CD4-positive, alpha-beta memory T cell (primary cell): ENCODE measurements at regions not wholly inside any gene's neighbourhood (a gene's known extent, or its start where the extent isn't known, plus 50 kb on each side); places are given as distances from the start of the nearest gene placed in this dataset.

Experiments
- CTCF ChIA-PET: fragments of 350-600 bp; sonication (Branson Sonifier 250); formaldehyde crosslinking; loops from one replicate; lab custom pipeline; 2021; ENCODE audit warnings: inconsistent platforms; ENCODE audit not compliant: partially characterized antibody; lab: Charles Lee
- POLR2A ChIA-PET: fragments of 350-600 bp; sonication (Branson Sonifier 250); formaldehyde crosslinking; loops from one replicate; lab custom pipeline; 2021; ENCODE audit not compliant: partially characterized antibody; lab: Charles Lee
- DNase-seq, 5 donors: peaks; one replicate each; pipeline versions ENCODE4 v3.0.0 to v3.0.0-alpha.2; 2020 to 2022; ENCODE audit warnings: mixed read lengths in 1 of 5
- H3K27ac ChIP-seq: one replicate; pipeline ENCODE4 v1.7.0; 2013; ENCODE audit warnings: low read depth, low read length
- H3K27me3 ChIP-seq: 2 replicates; pipeline ENCODE4 v1.7.0; 2013; ENCODE audit warnings: mild to moderate bottlenecking, low read length, moderate library complexity; ENCODE audit not compliant: insufficient read depth
- H3K36me3 ChIP-seq: 2 replicates; pipeline ENCODE4 v1.7.0; 2013; ENCODE audit warnings: mild to moderate bottlenecking, low read length, moderate library complexity; ENCODE audit not compliant: insufficient read depth
- H3K4me1 ChIP-seq: 2 replicates; pipeline ENCODE4 v1.7.0; 2013; ENCODE audit warnings: mild to moderate bottlenecking, low read length, moderate library complexity; ENCODE audit not compliant: insufficient read depth
- H3K4me3 ChIP-seq, 2 donors: one replicate each; pipeline ENCODE4 v1.7.0; 2013; ENCODE audit warnings: low read length in 2 of 2, mild to moderate bottlenecking in 1 of 2
- H3K9me3 ChIP-seq, 2 donors: one replicate each; pipeline ENCODE4 v1.7.0; 2013; ENCODE audit warnings: low read length in 2 of 2, control low read depth in 1 of 2; ENCODE audit not compliant: control insufficient read depth in 1 of 2
- H3K27ac Mint-ChIP-seq, 7 donors: one replicate each; pipeline ENCODE4 v1.8.0; 2020 to 2021; ENCODE audit warnings: mixed read lengths in 7 of 7, mild to moderate bottlenecking in 6 of 7, inconsistent platforms in 3 of 7, moderate library complexity in 3 of 7
- H3K27me3 Mint-ChIP-seq, 2 donors: one replicate each; pipeline ENCODE4 v1.8.0; 2020 to 2021; ENCODE audit warnings: mixed read lengths in 2 of 2
- H3K36me3 Mint-ChIP-seq, 2 donors: one replicate each; pipeline ENCODE4 v1.8.0; 2020 to 2021; ENCODE audit warnings: mixed read lengths in 2 of 2, inconsistent platforms in 1 of 2, mild to moderate bottlenecking in 1 of 2
- H3K4me1 Mint-ChIP-seq, 4 donors: one replicate each; pipeline ENCODE4 v1.8.0; 2020 to 2021; ENCODE audit warnings: mixed read lengths in 4 of 4, mild to moderate bottlenecking in 1 of 4
- H3K4me3 Mint-ChIP-seq, 8 donors: one replicate each; pipeline ENCODE4 v1.8.0; 2020 to 2021; ENCODE audit warnings: mixed read lengths in 8 of 8, mild to moderate bottlenecking in 7 of 8, moderate library complexity in 6 of 8, inconsistent platforms in 3 of 8
- H3K9me3 Mint-ChIP-seq, 8 donors: one replicate each; pipeline ENCODE4 v1.8.0; 2020 to 2021; ENCODE audit warnings: mixed read lengths in 8 of 8, mild to moderate bottlenecking in 5 of 8, inconsistent platforms in 3 of 8, moderate library complexity in 1 of 8
- intact Hi-C: fragments of 100-400 bp; cut with micrococcal nuclease; formaldehyde crosslinking; loops from one replicate; pipeline ENCODE4 v1.15.1; 2023

- intact Hi-C loops: no loop called here
- Histone ChIP-seq H3K9me3 (no peaks in the 10 kb centered on the region), H3K36me3 (no peaks in the 10 kb centered on the region), H3K4me1 (no peaks in the 10 kb centered on the region), H3K27ac (no peak overlapping the region), H3K27me3 (no peaks in the 10 kb centered on the region), H3K4me3 (no peak overlapping the region)
- CTCF ChIA-PET: no interaction called here
- H3K4me3 Mint-ChIP-seq: no peak overlapping the region
- no peaks in the 10 kb centered on the region for H3K27me3 Mint-ChIP-seq
- DNase-seq: no peak
- no peaks in the 10 kb centered on the region for H3K4me1 Mint-ChIP-seq
- H3K36me3 Mint-ChIP-seq: no peaks in the 10 kb centered on the region
- no peak overlapping the region for H3K27ac Mint-ChIP-seq
- peaks cover 2 to 9% (median 4%) of the 10 kb centered on the region in 8 donors for H3K9me3 Mint-ChIP-seq
- POLR2A ChIA-PET: no interaction called here
These were observed 2074.5 kb upstream of the PCDH20 start for GRCh38 chr13:63490149-63490548.

DNA sequence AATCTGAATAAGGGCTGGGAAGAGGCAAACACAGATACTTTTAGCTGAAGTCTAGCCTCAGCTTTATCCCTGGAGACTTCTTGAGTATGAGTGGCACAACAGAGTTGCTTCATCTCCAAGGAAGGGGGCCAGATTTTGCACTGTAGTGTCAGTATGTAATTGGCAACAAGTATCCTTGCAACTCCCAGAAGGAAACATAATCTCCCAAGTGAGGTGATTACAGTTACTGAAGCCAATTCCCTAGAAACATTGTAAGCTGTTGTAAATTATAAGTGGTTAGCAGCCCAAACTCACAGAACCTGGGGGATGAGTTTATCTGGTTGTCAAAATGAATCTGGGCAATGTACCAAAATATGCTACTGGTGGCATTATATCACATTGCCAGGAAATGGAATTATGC, 2065.7 kb upstream of the PCDH20 start:
- Histone ChIP-seq H3K36me3 (no peaks in the 10 kb centered on the region), H3K4me3 (no peak overlapping the region), H3K27me3 (no peaks in the 10 kb centered on the region), H3K9me3 (peaks cover 0 to 4% of the 10 kb centered on the region in 2 donors), H3K4me1 (no peaks in the 10 kb centered on the region), H3K27ac (no peak overlapping the region)
- H3K36me3 Mint-ChIP-seq: no peaks in the 10 kb centered on the region
- CTCF ChIA-PET: no interaction called here
- no peak for DNase-seq
- no peaks in the 10 kb centered on the region for H3K4me1 Mint-ChIP-seq
- H3K27me3 Mint-ChIP-seq: no peaks in the 10 kb centered on the region
- POLR2A ChIA-PET: no interaction called here
- H3K27ac Mint-ChIP-seq: no peak overlapping the region
- H3K4me3 Mint-ChIP-seq: no peak overlapping the region
- intact Hi-C loops: no loop called here
- H3K9me3 Mint-ChIP-seq: peaks cover 0 to 17% (median 7%) of the 10 kb centered on the region in 8 donors

DNA sequence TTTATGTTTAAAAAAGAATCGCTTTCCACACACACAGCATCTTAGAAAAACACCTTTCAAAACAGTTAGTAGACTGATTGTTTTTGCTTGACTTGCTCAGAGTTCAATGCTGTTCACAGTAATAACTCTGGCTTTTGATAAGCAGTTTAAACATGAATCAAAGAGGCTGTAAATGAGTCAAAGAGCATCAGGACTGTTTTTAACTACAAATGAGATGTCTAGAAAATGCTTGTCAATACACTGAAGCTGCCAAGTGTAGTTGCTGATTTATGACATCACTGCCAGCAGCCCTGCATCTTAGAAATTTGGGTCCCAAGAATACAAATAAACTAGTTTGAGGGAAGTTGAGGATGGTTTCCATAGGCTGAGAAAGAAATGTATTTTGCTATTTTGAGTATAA, 2057.1 kb upstream of the PCDH20 start:
- no peaks in the 10 kb centered on the region for H3K27me3 Mint-ChIP-seq
- Histone ChIP-seq H3K27ac (no peak overlapping the region), H3K27me3 (no peaks in the 10 kb centered on the region), H3K9me3 (peaks cover 0 to 4% of the 10 kb centered on the region in 2 donors), H3K36me3 (no peaks in the 10 kb centered on the region), H3K4me1 (no peaks in the 10 kb centered on the region), H3K4me3 (no peak overlapping the region)
- ChIA-PET POLR2A (no interaction called here), CTCF (no interaction called here)
- H3K9me3 Mint-ChIP-seq: peaks cover 3 to 15% (median 9%) of the 10 kb centered on the region in 8 donors
- no peak for DNase-seq
- H3K4me1 Mint-ChIP-seq: no peaks in the 10 kb centered on the region
- intact Hi-C loops: no loop called here
- no peak overlapping the region for H3K27ac Mint-ChIP-seq
- H3K4me3 Mint-ChIP-seq: no peak overlapping the region
- no peaks in the 10 kb centered on the region for H3K36me3 Mint-ChIP-seq

- Mint-ChIP-seq H3K27me3 (no peaks in the 10 kb centered on the region), H3K4me1 (no peaks in the 10 kb centered on the region), H3K4me3 (no peak overlapping the region), H3K27ac (no peak overlapping the region), H3K36me3 (no peaks in the 10 kb centered on the region), H3K9me3 (peaks cover 0 to 20% (median 5%) of the 10 kb centered on the region in 8 donors)
- POLR2A ChIA-PET: no interaction called here
- Histone ChIP-seq H3K4me1 (no peaks in the 10 kb centered on the region), H3K36me3 (no peaks in the 10 kb centered on the region), H3K27me3 (no peaks in the 10 kb centered on the region), H3K9me3 (no peaks in the 10 kb centered on the region), H3K4me3 (no peak overlapping the region), H3K27ac (no peak overlapping the region)
- intact Hi-C loops: no loop called here
- CTCF ChIA-PET: no interaction called here
- DNase-seq: no peak
These were observed 2048.3 kb upstream of the PCDH20 start for GRCh38 chr13:63463782-63464610.

DNA sequence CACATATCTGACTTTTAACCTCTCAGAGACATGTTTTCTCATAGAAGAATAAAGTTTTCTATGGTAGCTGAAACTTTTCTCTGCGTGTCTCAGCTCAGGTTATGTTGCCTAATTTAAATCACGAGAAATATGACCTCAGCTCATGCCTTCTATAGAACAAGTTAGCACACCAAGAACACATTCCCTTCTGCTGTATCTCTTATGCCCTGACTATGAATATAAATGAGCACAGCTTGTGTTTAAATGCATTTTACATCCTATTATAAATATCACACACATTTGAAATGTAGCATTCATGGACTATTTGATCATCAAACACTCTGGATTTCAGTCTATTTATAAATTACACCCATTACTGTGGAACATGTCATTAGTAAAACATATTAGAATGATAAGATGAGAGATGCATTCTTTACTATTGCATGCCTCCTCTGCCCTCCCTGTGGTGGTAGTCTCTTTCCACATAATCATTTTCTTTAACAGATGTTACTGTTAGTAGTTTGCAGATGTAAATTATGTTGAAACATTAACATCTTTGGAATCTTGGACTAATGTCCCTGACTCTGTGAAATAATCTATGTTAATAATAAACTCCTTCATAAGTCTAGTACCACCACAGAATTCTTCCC, 2044.9 kb upstream of the PCDH20 start:
- H3K27ac ChIP-seq: no peak overlapping the region
- H3K9me3 Mint-ChIP-seq: peaks cover 0 to 18% (median 4%) of the 10 kb centered on the region in 8 donors
- POLR2A ChIA-PET: no interaction called here
- no peaks in the 10 kb centered on the region for H3K9me3 ChIP-seq
- no peaks in the 10 kb centered on the region for H3K36me3 Mint-ChIP-seq
- no peak overlapping the region for H3K4me3 ChIP-seq
- no peaks in the 10 kb centered on the region for H3K27me3 ChIP-seq
- no peak overlapping the region for H3K4me3 Mint-ChIP-seq
- no peaks in the 10 kb centered on the region for H3K27me3 Mint-ChIP-seq
- no peak overlapping the region for H3K27ac Mint-ChIP-seq
- H3K36me3 ChIP-seq: no peaks in the 10 kb centered on the region
- intact Hi-C loops: no loop called here
- DNase-seq: no peak
- no peaks in the 10 kb centered on the region for H3K4me1 Mint-ChIP-seq
- no peaks in the 10 kb centered on the region for H3K4me1 ChIP-seq
- CTCF ChIA-PET: no interaction called here

DNA sequence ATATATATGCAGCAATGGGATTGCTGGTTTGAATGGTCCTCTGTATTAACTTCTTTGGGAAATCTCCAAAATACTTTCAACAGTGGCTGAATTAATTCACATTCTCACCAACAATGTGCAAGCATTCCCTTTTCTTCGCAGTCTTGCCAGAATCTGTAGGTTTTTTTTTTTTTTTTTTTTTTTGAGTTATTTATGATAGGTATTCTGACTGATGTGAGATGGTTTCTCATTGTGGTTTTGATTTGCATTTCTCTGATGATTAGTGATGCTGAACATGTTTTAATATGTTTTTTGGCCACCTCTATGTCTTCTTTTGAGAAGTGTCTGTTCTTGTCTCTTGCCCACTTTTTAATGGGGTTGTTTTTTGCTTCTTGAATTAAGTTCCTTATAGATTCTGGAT, 2041.5 kb upstream of the PCDH20 start:
- ChIA-PET POLR2A (no interaction called here), CTCF (no interaction called here)
- Mint-ChIP-seq H3K27me3 (no peaks in the 10 kb centered on the region), H3K9me3 (peaks cover 0 to 9% (median 5%) of the 10 kb centered on the region in 8 donors), H3K27ac (no peak overlapping the region), H3K36me3 (no peaks in the 10 kb centered on the region), H3K4me3 (no peak overlapping the region), H3K4me1 (no peaks in the 10 kb centered on the region)
- Histone ChIP-seq H3K36me3 (no peaks in the 10 kb centered on the region), H3K4me3 (no peak overlapping the region), H3K27me3 (no peaks in the 10 kb centered on the region), H3K9me3 (no peaks in the 10 kb centered on the region), H3K27ac (no peak overlapping the region), H3K4me1 (no peaks in the 10 kb centered on the region)
- DNase-seq: no peak
- intact Hi-C loops: no loop called here

DNA sequence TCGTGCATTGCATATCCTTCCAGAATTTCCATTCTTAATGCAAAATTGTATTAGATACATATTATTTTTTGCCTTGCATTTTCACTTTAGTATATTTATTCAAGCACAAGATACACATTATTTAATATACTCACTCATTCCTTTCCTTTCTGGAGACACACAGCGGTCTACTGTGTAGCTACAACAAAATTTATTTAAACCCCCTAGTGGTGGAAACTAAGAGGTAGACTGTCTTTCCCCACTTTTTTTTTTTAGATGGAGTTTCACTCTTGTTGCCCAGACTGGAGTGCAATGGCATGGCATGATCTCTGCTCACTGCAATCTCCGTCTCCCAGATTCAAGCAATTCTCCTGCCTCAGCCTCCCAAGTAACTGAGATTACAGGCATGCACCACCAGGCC, 2040.3 kb upstream of the PCDH20 start:
- ChIA-PET CTCF (no interaction called here), POLR2A (no interaction called here)
- Histone ChIP-seq H3K27me3 (no peaks in the 10 kb centered on the region), H3K27ac (no peak overlapping the region), H3K4me3 (no peak overlapping the region), H3K4me1 (no peaks in the 10 kb centered on the region), H3K36me3 (no peaks in the 10 kb centered on the region), H3K9me3 (no peaks in the 10 kb centered on the region)
- H3K4me3 Mint-ChIP-seq: no peak overlapping the region
- H3K9me3 Mint-ChIP-seq: peaks cover 0 to 9% (median 3%) of the 10 kb centered on the region in 8 donors
- no peak overlapping the region for H3K27ac Mint-ChIP-seq
- H3K4me1 Mint-ChIP-seq: no peaks in the 10 kb centered on the region
- no peaks in the 10 kb centered on the region for H3K27me3 Mint-ChIP-seq
- intact Hi-C loops: no loop called here
- no peaks in the 10 kb centered on the region for H3K36me3 Mint-ChIP-seq
- no peak for DNase-seq
